ENCODE measurements at regions not wholly inside any gene's neighbourhood (a gene's known extent, or its start where the extent isn't known, plus 50 kb on each side); places are given as distances from the start of the nearest gene placed in this dataset.

DNA sequence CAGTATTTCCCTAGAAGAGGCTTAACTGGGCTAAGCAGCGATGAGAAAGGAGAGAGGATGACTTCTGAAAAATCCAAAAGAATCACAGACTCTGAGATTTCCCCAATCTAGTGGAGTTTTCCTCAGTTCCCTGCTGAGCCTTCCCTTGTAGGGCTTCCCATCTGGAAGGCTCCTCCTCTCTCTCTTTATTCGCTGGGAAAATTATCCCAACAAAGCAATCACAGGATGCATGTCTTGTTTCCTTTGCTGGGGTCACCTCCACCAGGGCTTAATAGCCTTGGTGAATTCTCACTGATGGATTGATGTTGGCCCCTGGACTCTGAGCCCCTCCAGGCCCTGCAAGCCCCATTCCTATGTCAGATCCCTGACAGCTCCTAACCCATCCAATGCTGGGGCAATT is 69.8 kb upstream of the MAFB start:
- DNase-seq (ENCODE audit: low read depth), result no peak
- no peak for TF ChIP-seq CTCF (conservative IDR thresholded peaks at IDR 0.05; ENCODE audit: low read depth, low read length)
- no peak overlapping the region for H3K4me3 ChIP-seq (ENCODE audit: low read depth, low read length)

- no peak overlapping the region for H3K4me3 ChIP-seq (ENCODE audit: low read depth, low read length)
- DNase-seq (ENCODE audit: low read depth), result no peak
- TF ChIP-seq CTCF (conservative IDR thresholded peaks at IDR 0.05; ENCODE audit: low read depth, low read length), result no peak
Observed at GRCh38 chr20:40760399-40760798, 71.4 kb upstream of the MAFB start.

DNA sequence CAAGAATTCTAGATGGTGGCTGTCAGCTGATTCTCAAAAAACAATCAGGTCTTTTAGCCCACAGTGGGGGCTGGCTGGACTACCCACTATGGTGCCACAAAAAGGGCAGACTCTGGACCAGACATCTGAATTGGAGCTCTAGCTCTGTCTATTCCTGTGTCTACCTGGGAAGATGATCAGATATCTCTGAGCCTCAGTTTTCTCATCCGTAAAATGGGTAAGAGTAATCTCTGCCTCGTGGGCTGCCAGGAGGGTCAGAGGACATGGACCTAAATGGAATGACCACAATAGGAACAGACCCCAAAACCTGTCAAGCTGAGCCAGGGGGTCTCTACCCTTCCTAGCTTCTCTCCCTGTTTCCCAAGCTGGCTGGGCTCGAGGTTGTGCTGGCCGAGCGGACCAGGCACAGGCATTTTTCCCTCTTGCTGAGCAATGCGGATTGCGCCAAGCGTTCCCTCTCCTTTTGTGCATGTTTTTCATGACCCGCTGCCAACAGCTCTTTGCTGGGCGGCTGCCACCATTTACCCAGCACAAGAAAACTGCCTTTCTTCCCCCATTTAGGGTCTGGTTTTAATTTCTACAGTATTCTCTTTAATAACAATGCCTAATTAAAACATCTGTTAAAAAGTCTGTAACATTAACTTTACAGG is 74.7 kb upstream of the MAFB start:
- DNase-seq (ENCODE audit: low read depth), result no peak
- no peak for TF ChIP-seq CTCF (conservative IDR thresholded peaks at IDR 0.05; ENCODE audit: low read depth, low read length)
- no peak overlapping the region for H3K4me3 ChIP-seq (ENCODE audit: low read depth, low read length)

DNA sequence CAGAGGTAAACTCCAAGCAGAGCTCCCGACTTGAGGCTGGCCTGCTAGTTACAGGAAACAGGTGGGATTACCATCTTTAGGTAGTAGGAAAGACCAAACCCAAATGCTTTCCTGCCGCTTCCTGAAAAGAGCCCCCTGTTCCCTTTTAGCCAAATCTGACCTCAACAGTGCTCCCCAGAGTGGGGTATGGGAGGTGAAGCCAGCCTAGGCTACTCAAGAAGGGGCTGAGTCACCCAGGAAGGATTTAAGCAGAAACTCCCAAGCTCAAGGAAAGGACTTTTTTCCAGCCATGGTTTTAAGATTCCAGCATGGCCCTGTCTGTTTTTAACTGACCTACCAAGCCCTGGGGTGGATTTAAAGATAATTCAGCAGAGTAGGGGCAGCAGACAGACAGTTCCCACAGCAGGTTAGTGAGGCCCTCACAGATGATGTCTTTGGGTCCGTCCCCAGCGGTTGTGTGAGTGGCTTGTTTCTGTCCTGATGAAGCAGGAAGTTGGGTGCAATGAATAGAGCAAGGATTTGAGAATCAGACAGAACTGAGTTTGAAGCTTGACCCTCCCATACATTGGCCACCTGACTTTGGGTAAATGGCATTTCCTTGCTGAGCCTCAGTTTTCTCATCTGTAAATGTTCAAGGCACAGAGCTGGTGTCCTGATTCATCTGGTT is 76.9 kb upstream of the MAFB start:
- H3K4me3 ChIP-seq (ENCODE audit: low read depth, low read length), result no peak overlapping the region
- no peak for TF ChIP-seq CTCF (conservative IDR thresholded peaks at IDR 0.05; ENCODE audit: low read depth, low read length)
- no peak for DNase-seq (ENCODE audit: low read depth)

GRCh38 chr20:40766790-40767614 is 78.0 kb upstream of the MAFB start:
- no peak for TF ChIP-seq CTCF (conservative IDR thresholded peaks at IDR 0.05; ENCODE audit: low read depth, low read length)
- no peak overlapping the region for H3K4me3 ChIP-seq (ENCODE audit: low read depth, low read length)
- no peak for DNase-seq (ENCODE audit: low read depth)

- DNase-seq (ENCODE audit: low read depth), result no peak
- no peak overlapping the region for H3K4me3 ChIP-seq (ENCODE audit: low read depth, low read length)
- no peak for TF ChIP-seq CTCF (conservative IDR thresholded peaks at IDR 0.05; ENCODE audit: low read depth, low read length)
Observed at GRCh38 chr20:40767615-40767924, 78.5 kb upstream of the MAFB start.

Measured in epithelial cell of proximal tubule (primary cell).